ENCODE measurements at regions not wholly inside any gene's neighbourhood (a gene's known extent, or its start where the extent isn't known, plus 50 kb on each side); places are given as distances from the start of the nearest gene placed in this dataset.
"Not testable (repeated sequence)": the region's sequence is repeated elsewhere in the genome, so short reads cannot be mapped to it uniquely, and the experiment has no call there.

DNA sequence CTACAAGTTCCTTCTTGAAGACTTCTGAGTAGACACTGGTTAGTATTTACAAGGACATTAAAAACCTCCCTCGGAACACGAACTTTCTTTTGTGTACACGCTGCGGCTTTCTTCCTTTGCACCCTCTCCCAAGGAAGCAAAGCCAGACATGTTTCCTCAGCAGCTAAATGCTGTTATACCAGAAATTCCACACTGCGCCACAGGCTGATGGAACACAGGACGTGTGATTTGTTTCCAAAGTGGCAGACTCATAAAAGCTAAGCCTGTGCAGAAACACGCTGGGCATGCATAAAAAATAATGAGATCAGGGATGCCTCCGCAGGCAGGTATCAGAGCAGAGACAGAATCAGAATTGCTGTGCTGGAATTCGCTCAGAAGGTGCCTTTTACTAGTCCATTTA is 73.0 kb upstream of the RGPD5 start:
- Histone ChIP-seq H3K27me3 (ENCODE audit: insufficient read depth in 3 of 3, low read length in 2 of 3) (no peaks in the 10 kb centered on the region), H3K27ac (no peak overlapping the region), H3K4me1 (peaks cover 4% of the 10 kb centered on the region), H3K4me3 (no peak overlapping the region), H3K36me3 (ENCODE audit: insufficient read depth in 1 of 2, low read depth in 1 of 2) (no peaks in the 10 kb centered on the region), H3K9me3 (no peaks in the 10 kb centered on the region)
- intact Hi-C loops (cut with DNase I), result no loop called here
- 89 to 94% (median 93%) methylated on average over 9 of the region's 9 CpGs for WGBS, 3 donors
- DNase-seq (no peak), ATAC-seq (no peak)
- TF ChIP-seq, protein P1, sequence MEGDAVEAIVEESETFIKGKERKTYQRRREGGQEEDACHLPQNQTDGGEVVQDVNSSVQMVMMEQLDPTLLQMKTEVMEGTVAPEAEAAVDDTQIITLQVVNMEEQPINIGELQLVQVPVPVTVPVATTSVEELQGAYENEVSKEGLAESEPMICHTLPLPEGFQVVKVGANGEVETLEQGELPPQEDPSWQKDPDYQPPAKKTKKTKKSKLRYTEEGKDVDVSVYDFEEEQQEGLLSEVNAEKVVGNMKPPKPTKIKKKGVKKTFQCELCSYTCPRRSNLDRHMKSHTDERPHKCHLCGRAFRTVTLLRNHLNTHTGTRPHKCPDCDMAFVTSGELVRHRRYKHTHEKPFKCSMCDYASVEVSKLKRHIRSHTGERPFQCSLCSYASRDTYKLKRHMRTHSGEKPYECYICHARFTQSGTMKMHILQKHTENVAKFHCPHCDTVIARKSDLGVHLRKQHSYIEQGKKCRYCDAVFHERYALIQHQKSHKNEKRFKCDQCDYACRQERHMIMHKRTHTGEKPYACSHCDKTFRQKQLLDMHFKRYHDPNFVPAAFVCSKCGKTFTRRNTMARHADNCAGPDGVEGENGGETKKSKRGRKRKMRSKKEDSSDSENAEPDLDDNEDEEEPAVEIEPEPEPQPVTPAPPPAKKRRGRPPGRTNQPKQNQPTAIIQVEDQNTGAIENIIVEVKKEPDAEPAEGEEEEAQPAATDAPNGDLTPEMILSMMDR (IDR thresholded peaks at IDR 0.05), result no peak

DNA sequence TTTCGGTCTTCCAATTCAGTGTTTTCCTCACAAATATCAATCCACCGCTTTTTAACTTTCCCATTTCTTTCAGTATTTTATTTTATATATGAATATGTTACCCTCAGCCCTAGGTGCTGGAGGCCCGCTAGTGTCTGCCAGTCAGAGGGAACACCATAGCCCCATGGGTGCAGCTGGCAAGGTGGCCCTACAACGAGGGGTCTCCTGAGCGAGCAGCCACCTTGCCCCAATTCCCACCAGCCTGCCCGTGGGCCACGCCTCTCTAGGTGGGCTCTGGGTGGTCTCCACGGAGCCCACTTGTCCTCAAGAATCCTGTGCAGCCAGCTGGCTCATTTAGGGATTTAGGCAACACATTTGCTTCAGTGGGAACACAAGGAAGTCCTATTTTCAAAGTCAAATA is 72.5 kb upstream of the RGPD5 start:
- peaks cover 4% of the 10 kb centered on the region for H3K4me1 ChIP-seq
- H3K27ac ChIP-seq, result no peak overlapping the region
- no peaks in the 10 kb centered on the region for H3K36me3 ChIP-seq (ENCODE audit: insufficient read depth in 1 of 2, low read depth in 1 of 2)
- H3K9me3 ChIP-seq, result no peaks in the 10 kb centered on the region
- WGBS, 3 donors, result 77 to 78% (median 77%) methylated on average over 8 of the region's 8 CpGs
- no peaks in the 10 kb centered on the region for H3K27me3 ChIP-seq (ENCODE audit: insufficient read depth in 3 of 3, low read length in 2 of 3)
- no peak for ATAC-seq
- no peak overlapping the region for H3K4me3 ChIP-seq
- intact Hi-C loops (cut with DNase I), result no loop called here
- TF ChIP-seq, protein P1 (IDR thresholded peaks at IDR 0.05), result no peak
- no peak for DNase-seq

DNA sequence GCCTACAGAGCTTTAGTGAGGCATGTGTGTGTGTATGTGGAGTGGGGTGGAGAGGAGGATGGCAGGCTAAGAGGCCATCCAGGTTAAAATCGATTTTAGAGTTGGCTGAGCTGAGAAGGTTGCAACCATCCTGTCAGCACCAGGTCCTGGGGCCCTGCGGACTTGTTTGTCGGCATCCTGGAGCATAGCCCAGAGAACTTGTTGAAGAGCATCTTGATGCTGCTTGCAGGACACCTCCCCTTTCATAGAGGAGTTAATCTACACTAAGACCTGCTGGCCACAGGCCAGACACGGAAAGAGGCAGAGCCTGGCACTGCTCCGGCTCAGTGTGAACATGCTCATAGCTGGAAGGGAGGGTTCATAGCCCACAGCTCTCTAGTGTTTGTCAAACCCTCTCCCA is 72.1 kb upstream of the RGPD5 start:
- no peak overlapping the region for H3K4me3 ChIP-seq
- ATAC-seq (no peak), DNase-seq (no peak)
- peaks cover 0 to 4% (median 0%) of the 10 kb centered on the region in 3 donors for H3K27me3 ChIP-seq (ENCODE audit: insufficient read depth in 3 of 3, low read length in 2 of 3)
- no peaks in the 10 kb centered on the region for H3K36me3 ChIP-seq (ENCODE audit: insufficient read depth in 1 of 2, low read depth in 1 of 2)
- WGBS, 3 donors, result 38 to 49% (median 44%) methylated on average over 5 of the region's 5 CpGs
- H3K9me3 ChIP-seq, result no peaks in the 10 kb centered on the region
- no peak overlapping the region for H3K27ac ChIP-seq
- intact Hi-C loops (cut with DNase I), result no loop called here
- H3K4me1 ChIP-seq, result peaks cover 4% of the 10 kb centered on the region
- TF ChIP-seq, protein P1 (IDR thresholded peaks at IDR 0.05), result no peak

DNA sequence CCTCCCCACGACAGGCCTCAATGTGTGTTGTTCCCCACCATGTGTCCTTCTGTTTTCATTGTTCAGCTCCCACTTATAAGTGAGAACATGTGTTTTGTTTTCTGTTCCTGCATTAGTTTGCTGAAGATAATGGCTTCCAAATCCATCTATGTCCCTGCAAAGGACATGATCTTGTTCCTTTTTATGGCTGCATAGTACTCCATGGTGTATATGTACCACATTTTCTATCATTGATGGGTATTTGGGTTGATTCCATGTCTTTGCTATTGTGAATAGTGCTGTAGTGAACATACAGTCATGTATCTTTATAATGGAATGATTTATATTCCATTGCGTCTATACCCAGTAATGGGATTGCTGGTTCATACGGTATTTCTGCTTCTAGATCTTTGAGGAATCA is 71.5 kb upstream of the RGPD5 start:
- 87 to 95% (median 91%) methylated on average over 3 of the region's 3 CpGs for WGBS, 3 donors

DNA sequence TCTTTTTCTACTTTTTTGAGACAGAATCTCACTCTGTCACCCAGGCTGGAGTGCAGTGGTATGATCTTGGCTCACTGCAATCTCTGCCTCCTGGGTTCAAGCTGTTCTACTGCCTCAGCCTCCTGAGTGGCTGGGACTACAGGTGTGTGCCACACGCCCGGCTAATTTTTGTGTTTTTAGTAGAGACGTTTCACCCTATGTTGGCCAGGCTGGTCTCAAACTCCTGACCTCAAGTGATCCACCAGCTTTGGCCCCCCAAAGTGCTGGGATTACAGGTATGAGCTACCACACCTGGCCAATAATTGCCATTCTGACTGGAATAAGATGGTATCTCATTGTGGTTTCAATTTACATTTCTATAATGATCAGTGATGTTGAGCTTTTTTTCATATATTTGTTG is 71.0 kb upstream of the RGPD5 start:
- H3K27ac ChIP-seq; ATAC-seq; H3K36me3 ChIP-seq (ENCODE audit: insufficient read depth in 1 of 2, low read depth in 1 of 2); H3K9me3 ChIP-seq; H3K4me3 ChIP-seq; DNase-seq; intact Hi-C loops (cut with DNase I); H3K27me3 ChIP-seq (ENCODE audit: insufficient read depth in 3 of 3, low read length in 2 of 3); H3K4me1 ChIP-seq: not testable (repeated sequence)
- 95 to 98% (median 96%) methylated on average over 3 of the region's 3 CpGs for WGBS, 3 donors

More for the DNA sequence above, 71.5 kb upstream of the RGPD5 start:
- H3K4me1 ChIP-seq; H3K9me3 ChIP-seq; H3K4me3 ChIP-seq; DNase-seq; intact Hi-C loops (cut with DNase I); ATAC-seq; H3K27ac ChIP-seq; H3K36me3 ChIP-seq (ENCODE audit: insufficient read depth in 1 of 2, low read depth in 1 of 2); H3K27me3 ChIP-seq (ENCODE audit: insufficient read depth in 3 of 3, low read length in 2 of 3): not testable (repeated sequence)

Measured in psoas muscle (tissue), 7 donors.